ENCODE measurements at regions not wholly inside any gene's neighbourhood (a gene's known extent, or its start where the extent isn't known, plus 50 kb on each side); places are given as distances from the start of the nearest gene placed in this dataset.

- ChIA-PET CTCF (ENCODE audit: low intra/inter-chr PET ratio) (no interaction called here), POLR2A (no interaction called here)
- H3K9me3 ChIP-seq (replicated peaks; ENCODE audit: control insufficient read depth, insufficient read depth, low read depth, low read length): no peaks in the 10 kb centered on the region
- H3K27ac ChIP-seq (ENCODE audit: extremely low read depth, low read depth, low read length): no peak overlapping the region
- H3K79me2 ChIP-seq (ENCODE audit: control insufficient read depth, insufficient read depth, low read length): no peaks in the 10 kb centered on the region
- no peak overlapping the region for H3K4me3 ChIP-seq
- no peaks in the 10 kb centered on the region for H3K9me1 ChIP-seq (ENCODE audit: control insufficient read depth, insufficient read depth, low read length)
- no peaks in the 10 kb centered on the region for H3K27me3 ChIP-seq (ENCODE audit: control insufficient read depth in 2 of 2, insufficient read depth in 2 of 2, low read length in 2 of 2)
- intact Hi-C loops (cut with micrococcal nuclease): no loop called here
- no peaks in the 10 kb centered on the region; a peak in 3 of 5 replicates for H3K4me1 ChIP-seq (replicated peaks in 1 of 2; ENCODE audit: control insufficient read depth in 2 of 2, insufficient read depth in 2 of 2, low read length in 2 of 2)
- H2AFZ ChIP-seq (ENCODE audit: low read depth, low read length): no peak overlapping the region
- H3K4me2 ChIP-seq (ENCODE audit: insufficient read depth, low read length): no peak overlapping the region
- in situ Hi-C loops (cut with MboI): no loop called here
- 27% methylated on average over 4 of the region's 5 CpGs for WGBS (ENCODE audit: insufficient coverage, low coverage, missing lambda C conversion rate)
- no peak overlapping the region for H3K9ac ChIP-seq (ENCODE audit: insufficient read depth in 1 of 2, low read depth in 2 of 2, low read length in 2 of 2)
- DNase-seq (ENCODE audit: extremely low read depth in 1 of 4, low spot score in 3 of 4): no peak
- ATAC-seq: no peak
- H4K20me1 ChIP-seq (replicated peaks; ENCODE audit: control insufficient read depth, insufficient read depth, low read length): no peaks in the 10 kb centered on the region
- FAIRE-seq: no peak
- no TSS peak for BruUV-seq (replicated peaks)
- no peaks in the 10 kb centered on the region for H3K36me3 ChIP-seq (ENCODE audit: control insufficient read depth, insufficient read depth, low read length)
- TF ChIP-seq ZBTB8A (IDR thresholded peaks at IDR 0.05; ENCODE audit: partially characterized antibody) (no peak), EHMT2 (IDR thresholded peaks at IDR 0.05) (no peak), ZNF444 (CRISPR knock-in tag; IDR thresholded peaks at IDR 0.05) (no peak), MED1 (CRISPR knock-in tag; IDR thresholded peaks at IDR 0.05; ENCODE audit: borderline replicate concordance) (no peak), STAT5B (CRISPR knock-in tag; IDR thresholded peaks at IDR 0.05) (no peak), ZNF23 (CRISPR knock-in tag; IDR thresholded peaks at IDR 0.05) (no peak), FUS (optimal IDR thresholded peaks at IDR 0.05; ENCODE audit: low read depth, low read length) (no peak), RCOR1 (IDR thresholded peaks at IDR 0.05; ENCODE audit: borderline replicate concordance in 1 of 2, low read depth in 2 of 2, low read length in 2 of 2) (no peak), LARP7 (IDR thresholded peaks at IDR 0.05) (no peak), CBFB (CRISPR knock-in tag; IDR thresholded peaks at IDR 0.05) (no peak), GATAD2B (IDR thresholded peaks at IDR 0.05; ENCODE audit: borderline replicate concordance) (no peak), ARID1B (IDR thresholded peaks at IDR 0.05) (no peak), PML (IDR thresholded peaks at IDR 0.05; ENCODE audit: low read length) (no peak), CSDE1 (IDR thresholded peaks at IDR 0.05) (no peak), ZZZ3 (IDR thresholded peaks at IDR 0.05) (no peak), ZNF766 (CRISPR knock-in tag; conservative IDR thresholded peaks at IDR 0.05) (no peak), CEBPB (tag; IDR thresholded peaks at IDR 0.05) (0 out of 2 replicates have a peak, but pooled peaks have one; percentile 14), MCM5 (IDR thresholded peaks at IDR 0.05; ENCODE audit: low read depth) (no peak), GTF2E2 (tag; IDR thresholded peaks at IDR 0.05) (no peak), ZNF263 (CRISPR knock-in tag; IDR thresholded peaks at IDR 0.05; ENCODE audit: borderline replicate concordance) (no peak), ZKSCAN1 (IDR thresholded peaks at IDR 0.05; ENCODE audit: low read depth, low read length) (no peak)
- TF ChIP-seq, protein P1, sequence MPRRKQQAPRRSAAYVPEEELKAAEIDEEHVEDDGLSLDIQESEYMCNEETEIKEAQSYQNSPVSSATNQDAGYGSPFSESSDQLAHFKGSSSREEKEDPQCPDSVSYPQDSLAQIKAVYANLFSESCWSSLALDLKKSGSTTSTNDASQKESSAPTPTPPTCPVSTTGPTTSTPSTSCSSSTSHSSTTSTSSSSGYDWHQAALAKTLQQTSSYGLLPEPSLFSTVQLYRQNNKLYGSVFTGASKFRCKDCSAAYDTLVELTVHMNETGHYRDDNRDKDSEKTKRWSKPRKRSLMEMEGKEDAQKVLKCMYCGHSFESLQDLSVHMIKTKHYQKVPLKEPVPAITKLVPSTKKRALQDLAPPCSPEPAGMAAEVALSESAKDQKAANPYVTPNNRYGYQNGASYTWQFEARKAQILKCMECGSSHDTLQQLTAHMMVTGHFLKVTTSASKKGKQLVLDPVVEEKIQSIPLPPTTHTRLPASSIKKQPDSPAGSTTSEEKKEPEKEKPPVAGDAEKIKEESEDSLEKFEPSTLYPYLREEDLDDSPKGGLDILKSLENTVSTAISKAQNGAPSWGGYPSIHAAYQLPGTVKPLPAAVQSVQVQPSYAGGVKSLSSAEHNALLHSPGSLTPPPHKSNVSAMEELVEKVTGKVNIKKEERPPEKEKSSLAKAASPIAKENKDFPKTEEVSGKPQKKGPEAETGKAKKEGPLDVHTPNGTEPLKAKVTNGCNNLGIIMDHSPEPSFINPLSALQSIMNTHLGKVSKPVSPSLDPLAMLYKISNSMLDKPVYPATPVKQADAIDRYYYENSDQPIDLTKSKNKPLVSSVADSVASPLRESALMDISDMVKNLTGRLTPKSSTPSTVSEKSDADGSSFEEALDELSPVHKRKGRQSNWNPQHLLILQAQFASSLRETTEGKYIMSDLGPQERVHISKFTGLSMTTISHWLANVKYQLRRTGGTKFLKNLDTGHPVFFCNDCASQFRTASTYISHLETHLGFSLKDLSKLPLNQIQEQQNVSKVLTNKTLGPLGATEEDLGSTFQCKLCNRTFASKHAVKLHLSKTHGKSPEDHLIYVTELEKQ (CRISPR knock-in tag; IDR thresholded peaks at IDR 0.05): no peak
Measured at GRCh38 chrX:39762266-39762841, 335.4 kb downstream of the BCOR start.
